Fibroblast of skin of right quadriceps (primary cell): ENCODE measurements at regions not wholly inside any gene's neighbourhood (a gene's known extent, or its start where the extent isn't known, plus 50 kb on each side); places are given as distances from the start of the nearest gene placed in this dataset.
"Not testable (repeated sequence)": the region's sequence is repeated elsewhere in the genome, so short reads cannot be mapped to it uniquely, and the experiment has no call there.

Source experiments
- DNase-seq: peaks from one replicate; pipeline ENCODE4 v3.0.0-alpha.2; 2013

DNA sequence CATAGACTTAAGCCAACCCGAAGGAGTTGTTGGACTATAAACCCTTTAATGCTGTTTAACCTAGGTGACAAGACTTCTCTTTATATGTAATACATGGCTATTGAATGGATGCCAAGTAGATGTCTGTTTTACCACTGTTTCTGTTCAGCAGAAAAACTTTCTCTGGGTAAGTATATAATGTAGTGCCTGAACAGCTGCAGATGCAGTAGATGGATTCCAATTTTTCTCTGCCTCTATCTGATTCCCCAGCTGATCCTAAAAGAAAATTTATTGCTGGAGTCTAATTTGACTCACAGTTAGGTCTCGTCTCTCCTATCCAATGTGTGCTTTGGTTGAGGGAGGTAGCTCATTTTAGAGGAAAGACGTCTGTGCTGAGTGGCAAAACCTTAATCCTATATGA, 256.5 kb upstream of the CBLB start:
- DNase-seq: peak; percentile 18

DNA sequence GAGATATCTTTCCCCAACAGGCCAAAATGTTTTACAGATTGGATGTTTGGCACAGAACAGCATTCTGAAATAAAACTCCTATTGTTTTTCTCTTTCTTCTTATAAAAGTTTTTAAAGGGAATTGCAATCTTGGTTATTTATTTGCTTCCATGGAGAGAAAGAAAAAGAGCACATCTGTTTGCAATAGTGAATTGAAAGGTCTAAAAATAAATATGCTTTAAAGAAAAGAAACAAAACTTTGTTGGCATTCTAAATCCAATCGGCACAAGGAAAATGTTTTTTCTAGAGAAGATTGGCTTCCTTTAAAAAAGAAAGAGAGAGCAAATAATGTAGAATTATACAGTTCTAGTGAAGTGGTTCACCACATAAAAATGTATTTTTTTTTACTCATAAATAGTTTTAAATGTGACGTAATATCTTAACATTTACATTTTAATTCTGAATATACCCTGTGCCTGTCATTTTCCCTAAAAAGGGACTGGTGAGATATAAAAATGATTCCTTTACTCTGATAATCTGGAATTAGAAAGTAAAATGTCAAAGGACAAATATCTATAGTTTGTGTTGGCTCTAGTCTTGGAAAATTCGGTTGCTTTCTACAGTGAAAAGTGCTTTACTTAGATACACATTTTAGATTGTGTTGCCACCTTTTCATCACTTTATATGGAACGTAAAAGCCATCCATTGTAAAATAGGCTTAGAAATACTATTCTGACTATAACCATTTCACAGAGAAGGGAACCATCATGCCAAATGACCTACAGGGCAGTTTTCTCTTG, 257.4 kb upstream of the CBLB start:
- no peak for DNase-seq

DNA sequence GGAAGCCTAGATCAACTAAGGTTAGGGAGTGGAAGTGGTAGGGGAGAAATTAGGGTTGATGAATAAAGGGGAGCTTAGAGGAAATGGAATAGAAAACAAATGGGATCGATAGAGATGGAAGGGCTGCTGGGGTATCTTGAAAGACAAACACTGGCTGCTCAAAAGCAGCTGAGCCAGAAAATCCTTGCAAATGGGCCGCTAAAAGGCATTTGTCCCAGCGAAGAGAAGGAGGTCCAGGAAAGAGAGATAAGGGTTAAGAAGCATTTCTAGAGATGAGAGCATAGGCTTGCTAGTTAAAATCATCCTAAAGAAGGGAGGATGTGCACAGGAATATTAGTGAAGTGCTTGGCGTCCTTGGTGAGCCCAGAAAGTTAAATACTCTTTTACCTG, 258.0 kb upstream of the CBLB start:
- DNase-seq: no peak

DNA sequence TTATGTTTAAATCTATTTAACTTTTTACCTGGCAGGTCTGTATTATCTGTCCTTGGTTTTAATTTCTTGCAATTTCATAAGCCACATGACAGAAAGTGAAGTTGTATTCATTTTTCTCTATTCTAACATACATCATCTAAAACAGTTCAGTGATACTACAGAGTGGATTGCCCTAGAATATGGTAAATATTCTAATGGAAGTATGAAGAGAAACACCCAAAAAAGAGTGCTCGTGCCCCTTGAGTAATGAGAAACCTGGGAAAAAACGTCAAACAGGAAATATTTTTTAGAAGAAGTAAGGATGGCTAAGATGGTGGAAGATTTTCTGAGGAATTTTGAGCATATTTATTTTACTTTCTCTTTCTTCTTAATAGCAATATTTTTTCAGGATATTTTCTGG, 261.1 kb upstream of the CBLB start:
- no peak for DNase-seq

DNA sequence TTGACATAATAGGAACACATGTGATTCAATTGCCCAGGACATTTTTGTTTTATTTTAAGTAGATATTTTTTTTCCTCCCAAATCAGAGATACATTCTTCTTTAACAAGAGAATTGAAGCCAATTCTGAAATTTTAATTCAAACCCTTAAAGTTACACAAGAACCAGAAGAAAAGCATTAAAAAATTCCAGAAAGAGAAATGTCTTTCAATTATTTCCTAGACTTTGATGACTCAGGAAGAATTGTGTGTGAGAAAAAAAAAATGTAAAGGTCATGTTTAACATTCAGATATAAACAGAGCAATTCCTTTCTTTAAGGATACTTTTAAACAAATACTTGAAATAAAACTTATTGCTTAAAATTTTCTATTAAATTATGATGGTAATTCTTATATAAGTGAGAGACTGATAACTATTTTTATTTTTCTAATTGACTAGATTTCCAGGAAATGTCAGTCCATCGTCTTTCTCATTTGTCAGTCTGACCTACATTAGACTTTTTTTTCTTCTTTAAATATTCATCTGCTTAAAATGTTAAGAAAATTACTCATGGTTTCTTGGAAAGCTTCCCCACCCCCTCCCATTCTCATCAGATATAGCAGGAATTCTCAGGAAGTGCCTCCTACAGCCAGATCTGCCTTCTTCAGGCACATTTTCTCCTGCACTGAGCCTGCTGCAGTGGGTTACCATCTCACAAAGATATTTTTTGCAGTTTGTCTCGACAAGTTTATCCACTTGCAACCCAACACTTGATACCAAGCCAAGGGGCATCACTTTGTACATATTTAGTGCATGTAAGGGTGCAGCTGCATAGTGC, 261.8 kb upstream of the CBLB start:
- DNase-seq: peak; percentile 91

DNA sequence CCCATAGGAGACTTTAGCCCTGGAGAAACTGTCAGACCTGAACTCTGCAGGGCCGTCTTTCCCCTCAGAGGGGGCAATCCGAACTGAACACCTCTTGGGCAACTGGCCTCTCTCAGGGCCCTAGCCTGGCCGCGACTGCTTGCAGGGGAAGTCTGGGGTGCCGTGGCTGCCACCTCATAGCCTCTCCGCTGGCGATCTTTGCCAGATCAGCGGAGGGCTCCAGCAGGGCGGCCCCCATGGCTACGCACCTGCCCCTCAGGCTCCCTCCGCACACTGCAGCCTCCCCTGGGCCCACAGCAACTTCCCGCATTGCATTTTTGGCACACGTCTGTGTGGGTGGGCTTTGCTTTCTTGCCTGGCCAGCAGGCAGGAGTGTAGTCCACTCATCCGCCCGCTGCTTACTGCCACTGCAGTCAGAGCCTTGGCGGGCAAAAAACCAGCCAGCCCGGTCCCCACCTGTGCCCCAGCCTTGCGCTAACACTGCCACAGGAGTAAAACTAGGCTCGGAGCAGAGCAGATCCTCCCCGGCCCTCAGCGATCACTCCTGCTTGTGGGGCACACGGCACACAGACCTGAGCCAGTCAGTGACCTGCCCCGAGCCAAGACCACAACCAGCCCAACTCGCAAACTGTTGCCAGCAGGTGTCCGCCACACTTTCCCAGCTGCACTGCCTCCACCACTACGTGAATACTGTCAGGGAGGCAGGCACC, 266.8 kb upstream of the CBLB start:
- no peak for DNase-seq

DNA sequence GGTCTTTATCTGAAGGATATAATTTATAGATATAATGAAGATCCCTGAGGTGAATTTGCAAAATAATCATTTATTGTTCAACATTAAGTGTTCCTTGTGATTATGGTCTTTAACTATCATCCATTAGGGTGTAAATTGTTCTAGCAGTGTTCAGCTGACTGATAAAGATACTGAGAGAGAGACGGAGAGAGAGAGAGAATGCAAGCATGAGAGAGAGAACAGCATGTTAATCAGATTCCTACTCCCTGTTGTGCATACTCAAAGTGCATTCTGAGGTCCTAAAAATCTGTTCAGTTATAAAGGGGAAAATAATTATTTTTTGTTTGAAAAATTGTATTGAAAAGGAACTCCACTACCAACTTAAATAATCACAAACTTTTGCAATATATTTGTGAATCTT, 271.0 kb upstream of the CBLB start:
- no peak for DNase-seq

DNA sequence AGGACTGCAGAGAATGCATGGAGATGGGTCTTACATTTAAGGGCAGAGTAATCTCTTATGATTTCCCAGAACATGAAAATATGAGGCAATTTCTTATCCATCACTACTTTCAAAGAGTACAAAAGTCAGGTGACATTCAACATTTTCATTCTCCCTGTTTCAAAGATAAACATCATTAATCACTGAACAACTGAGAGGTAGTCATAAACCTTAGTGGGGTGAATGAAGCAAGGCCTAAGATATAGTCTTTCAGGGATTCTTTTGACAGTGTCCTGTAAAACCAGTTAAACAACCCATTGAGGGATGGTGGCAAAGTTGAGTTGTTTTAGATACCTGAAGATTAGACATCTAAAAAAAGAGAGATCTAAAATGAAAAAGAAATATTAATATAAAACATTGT, 271.6 kb upstream of the CBLB start:
- DNase-seq: no peak

DNA sequence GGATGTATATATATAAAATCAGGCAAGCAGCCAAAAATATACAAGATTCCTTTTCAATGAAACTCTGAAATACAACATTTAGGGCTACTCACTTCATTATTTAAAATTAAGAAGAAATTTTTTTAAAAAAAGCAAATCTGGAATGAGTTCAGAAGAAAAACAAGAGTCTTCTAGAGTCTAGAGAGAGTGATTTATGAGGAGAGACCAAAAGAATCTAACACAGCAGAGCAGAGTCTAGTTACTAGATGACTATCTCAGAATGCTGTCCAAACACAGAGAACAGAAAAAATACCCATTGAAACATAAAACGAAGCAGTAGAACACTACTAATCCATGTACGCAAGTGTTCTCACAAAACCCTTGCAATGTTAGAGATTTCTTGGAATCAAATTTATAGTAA, 275.2 kb upstream of the CBLB start:
- DNase-seq: peak; percentile 58

DNA sequence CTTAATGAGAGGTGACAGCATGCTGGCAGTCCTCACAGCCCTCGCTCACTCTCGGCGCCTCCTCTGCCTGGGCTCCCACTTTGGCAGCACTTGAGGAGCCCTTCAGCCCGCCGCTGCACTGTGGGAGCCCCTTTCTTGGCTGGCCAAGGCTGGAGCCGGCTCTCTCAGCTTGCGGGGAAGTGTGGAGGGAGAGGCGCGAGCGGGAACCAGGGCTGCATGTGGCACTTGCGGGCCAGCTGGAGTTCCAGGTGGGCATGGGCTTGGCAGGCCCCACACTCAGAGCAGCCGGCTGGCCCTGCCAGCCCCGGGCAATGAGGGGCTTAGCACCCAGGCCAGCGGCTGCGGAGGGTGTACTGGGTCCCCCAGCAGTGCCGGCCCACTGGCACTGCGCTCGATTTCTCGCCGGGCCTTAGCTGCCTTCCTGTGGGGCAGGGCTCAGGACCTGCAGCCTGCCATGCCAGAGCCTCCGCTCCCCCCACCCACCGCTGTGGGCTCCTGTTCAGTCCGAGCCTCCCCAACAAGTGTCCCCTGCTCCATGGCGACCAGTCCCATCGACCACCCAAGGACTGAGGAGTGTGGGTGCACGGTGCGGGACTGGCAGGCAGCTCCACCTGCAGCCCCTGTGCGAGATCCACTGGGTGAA, 279.7 kb upstream of the CBLB start:
- DNase-seq: not testable (repeated sequence)

DNA sequence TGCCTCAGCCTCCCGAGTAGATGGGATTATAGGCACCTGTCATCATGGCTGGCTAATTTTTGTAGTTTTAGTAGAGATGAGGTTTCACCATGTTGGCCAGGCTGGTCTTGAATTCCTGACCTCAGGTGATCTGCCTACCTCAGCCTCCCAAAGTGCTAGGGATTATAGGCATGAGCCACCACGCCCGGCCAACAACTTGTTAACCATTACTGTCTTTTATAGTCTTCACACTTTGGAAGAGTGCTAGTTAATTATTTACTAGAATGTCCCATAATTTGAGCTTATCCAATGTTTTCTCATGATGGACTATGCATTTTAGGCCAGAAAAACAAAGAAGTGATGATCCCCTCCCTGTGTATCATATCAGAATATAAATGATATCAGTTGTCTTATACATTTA, 288.6 kb upstream of the CBLB start:
- no peak for DNase-seq

DNA sequence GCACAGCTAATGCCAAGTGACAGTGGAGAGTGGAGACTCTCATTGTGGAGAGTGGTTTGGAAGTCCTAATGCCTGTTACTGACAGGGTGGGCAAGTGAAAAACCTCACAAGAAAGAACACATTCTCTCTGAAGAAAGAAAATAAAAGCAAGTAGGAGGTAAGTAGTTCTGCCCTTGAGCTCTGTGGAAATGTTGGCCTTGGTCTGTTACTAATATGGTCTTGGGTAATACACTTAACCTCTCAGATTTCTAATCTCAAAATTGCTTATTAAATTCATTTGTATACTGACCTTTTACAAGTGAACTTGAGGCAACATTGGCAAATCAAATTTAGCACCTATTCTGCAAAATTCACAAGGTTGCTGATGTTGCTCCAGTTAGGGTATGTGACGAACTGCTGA, 291.6 kb upstream of the CBLB start:
- no peak for DNase-seq

DNA sequence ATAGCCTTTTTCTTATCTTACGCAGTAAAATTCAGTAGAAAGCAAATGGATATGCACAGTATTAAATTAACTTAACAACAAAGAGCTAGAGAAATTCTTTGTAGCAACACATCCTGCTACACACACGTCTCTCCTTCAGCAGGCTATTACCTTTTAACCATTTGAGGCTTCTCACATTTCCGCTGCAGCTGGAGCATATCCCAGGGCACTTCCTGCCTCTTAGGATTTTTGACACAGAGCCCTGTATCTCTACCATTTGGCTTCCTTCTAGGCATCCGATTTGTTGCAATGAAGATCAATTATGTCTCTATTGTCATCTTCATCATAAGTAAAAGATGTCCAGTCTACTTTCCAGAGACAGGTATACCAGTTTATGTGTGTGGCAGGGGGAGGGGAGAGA, 292.4 kb upstream of the CBLB start:
- DNase-seq: no peak

DNA sequence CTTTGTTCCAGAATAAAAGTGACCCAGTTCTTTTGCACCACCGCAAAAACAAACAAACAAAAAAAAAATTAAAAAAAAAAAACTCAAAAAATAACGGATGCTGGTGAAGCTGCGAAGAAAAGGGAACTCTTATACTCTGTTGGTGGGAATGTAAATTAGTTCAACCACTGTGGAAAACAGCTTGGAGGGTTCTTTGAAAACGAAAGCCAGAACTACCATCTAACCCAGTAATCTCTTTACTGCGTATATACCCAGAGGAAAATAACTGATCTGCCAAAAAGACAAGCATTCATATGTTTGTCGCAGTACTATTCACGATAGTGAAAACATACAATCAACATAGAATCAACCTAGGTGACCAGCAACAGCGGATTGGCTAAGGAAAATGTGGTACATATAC, 298.9 kb upstream of the CBLB start:
- DNase-seq: no peak

DNA sequence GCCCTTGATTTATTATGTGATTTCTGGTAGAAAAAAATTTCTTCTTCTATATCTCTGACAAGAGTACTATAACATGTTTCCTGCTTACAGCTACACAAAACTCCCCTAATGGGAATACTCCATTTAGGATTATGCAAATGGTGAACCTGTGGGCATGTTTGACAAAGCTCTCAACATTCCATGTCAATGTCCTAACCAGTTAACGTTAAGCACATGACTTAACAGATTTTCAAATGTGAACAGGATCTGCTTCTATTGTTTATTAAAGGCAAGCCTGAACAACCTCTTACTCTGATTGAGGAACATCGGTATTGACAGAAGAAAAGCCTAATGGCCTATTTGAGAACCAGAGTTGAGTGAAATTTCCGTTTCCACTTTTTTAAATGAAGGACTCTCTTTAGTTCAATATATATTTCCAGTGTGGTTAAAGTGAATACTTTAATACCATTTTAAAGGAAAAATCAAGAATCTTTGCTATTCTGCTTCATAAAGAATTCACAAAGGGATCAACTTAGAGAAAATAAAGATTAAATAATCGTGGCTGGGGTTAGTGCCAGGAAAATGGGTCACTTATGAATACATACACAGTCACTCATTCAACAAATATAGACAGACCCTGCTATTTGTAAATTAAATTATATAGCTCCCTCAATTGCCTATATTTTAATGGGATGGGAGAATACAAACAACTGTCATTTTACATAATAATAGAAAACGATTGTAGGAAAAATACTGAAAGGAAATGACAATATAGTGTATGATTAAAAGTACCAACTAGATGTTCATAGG, 300.3 kb upstream of the CBLB start:
- no peak for DNase-seq

DNA sequence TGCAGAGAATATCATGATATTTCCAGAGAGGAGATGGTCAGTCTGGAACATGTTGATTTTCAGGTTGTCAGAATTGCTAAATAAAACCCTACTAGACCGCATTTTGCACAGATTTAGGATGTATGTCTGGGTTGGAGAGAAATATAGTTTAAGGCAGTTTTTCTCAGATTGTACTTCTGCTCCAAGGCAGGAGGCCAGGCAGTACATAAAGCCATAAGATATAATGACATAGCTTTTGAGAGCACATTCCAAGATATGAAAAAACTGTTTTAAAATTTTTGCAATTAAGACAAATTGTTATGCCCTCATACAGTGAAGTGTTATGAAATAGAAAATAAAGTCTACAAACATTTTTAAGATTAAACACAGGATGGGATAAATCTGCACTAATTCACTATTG, 301.8 kb upstream of the CBLB start:
- DNase-seq: no peak

DNA sequence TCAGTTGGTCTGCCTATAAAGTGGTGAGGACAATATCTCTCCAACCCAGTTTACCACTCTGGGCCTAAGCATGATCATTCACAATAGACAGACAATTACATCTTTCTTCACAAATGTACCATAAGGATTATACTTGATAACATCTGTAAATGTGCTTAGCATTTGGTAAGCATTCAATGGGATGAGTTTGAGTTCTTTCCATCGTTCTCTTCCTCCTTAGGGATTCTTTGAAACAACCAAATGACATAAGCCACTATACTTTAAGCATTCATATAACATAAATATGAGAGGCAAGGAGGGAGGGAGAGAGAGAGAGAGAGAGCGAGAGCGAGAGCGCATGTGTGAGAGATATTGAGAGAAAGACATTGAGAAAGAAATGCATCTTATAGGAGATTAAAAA, 303.3 kb upstream of the CBLB start:
- DNase-seq: no peak

DNA sequence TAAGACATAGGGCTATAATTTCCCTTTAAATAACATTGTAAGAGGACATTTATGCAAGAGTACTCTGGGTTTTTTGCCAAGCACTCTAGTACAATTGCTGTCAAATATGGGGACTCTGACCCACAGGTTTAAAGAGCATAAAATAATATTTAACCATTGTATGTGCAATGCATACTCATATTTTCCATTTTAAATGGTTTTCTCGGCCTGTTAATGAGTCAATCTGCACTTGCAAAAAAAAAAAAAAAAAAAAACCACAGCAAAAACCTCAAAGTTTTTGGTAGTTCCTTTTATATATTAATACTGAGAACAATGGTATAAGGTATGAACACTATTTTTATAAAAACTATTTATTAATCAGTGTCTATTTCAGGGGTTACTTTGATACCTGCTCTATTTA, 304.0 kb upstream of the CBLB start:
- no peak for DNase-seq

DNA sequence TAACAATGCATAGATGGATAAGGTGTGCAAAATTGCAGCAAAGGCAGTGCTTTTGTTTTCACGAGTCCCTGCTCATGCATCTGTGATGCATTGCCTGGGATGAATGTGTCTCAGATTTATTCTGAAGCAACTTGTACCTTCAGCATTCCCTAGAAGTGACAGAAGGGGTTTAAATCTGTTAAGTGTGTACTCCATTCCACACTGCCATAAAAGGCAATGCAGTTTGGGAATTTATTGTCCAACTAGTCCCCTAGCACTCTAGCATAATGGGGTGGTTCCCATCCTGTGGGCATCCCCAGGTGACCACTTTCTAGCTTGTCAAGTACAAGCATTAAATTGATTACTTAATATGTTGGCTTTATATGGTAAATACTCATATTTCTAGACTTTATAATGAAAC, 306.5 kb upstream of the CBLB start:
- no peak for DNase-seq

DNA sequence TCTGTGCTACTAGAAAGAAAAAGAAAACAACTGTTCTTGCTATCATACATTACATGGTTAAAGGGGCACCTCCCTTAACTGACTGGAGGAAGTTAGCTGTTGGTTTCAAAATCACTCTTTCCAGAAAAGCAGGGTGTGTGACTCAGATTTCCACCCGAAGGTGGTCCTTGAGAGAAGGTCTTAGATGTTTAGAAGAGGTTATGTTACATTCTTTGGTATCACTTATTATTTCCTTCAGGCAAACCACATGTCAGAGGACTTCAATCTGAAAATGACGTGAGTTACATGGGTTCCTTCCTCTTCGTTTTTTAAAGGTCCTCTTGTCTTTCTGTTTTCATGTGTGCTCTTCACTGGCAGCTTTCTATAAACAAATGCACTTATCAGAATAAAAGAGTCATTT, 307.9 kb upstream of the CBLB start:
- DNase-seq: peak; percentile 17

DNA sequence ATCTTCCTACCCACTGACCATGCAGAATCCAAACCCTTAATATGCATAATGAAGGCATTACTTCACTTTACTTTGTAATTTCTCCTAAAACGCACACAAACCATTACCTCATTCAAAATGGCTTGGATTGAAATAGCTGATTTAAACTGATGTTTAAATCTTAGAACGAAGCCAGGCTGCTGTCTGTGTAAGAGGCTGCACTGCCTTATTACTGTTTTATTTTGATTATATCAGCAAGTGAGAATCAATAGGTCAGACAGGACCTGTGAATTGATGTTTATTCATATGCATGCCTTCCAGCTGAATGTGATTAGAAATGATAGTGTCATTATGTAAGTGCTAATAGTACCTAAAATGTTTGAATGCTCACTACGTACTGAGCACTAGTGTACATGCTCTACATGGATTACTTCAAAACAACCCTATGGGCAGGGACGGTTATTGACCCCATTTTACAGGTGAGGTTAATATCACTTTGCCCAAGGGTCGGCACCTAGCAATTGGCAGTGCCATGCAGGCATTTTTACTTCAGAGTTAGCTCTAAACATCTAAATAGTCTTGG, 314.2 kb upstream of the CBLB start:
- no peak for DNase-seq

DNA sequence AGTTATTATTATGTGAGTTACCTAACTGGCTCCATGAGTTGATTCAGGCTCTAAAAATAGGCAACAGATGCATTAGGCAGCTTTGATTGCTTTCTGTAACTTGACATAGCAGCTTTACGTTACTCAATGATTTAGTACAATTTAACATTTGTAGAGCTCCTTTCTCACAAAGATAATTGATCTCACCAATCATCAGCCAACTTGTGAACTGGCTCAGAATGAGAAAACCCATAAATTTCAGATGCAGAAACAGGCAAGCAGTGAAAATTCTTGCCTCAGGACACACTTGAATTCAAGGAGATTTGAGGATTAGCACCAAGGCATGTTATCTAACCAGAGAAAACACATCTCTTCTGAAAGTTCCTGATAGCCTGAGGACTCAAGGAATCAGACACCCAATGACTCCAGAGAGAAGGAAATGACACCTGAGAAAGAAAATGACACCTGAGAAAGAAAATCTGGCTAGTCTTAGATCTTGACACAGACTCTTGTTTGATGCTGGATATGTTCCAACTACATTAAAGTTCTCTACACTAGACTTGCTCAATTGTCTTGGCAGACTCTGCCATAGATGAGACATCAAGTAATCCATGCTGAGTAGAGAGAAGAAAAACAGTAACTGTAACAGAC, 315.1 kb upstream of the CBLB start:
- peak; percentile 83 for DNase-seq
